ENCODE measurements at regions not wholly inside any gene's neighbourhood (a gene's known extent, or its start where the extent isn't known, plus 50 kb on each side); places are given as distances from the start of the nearest gene placed in this dataset.

DNA sequence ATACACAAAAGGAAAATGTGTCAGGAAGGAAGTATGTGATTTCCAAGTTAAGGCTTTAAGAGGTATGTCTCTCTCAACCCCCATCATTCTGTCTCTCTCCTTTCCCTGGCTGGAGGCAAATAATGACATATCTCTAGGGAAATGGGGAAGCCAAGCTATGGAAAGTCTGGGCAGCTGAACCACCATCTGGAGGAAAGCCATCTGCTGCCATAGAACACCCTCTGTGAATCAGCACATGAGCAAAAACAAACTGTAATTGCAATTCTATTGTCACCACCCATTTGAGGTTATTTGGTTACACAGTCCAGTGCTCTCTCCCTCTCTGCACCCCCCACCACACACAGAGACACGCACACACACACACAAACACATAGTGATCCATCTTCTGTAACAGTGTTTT, 766.2 kb downstream of the FLRT2 start:
- Histone ChIP-seq H4K20me1 (ENCODE audit: low read depth) (no peaks in the 10 kb centered on the region), H2AFZ (replicated peaks) (no peak overlapping the region), H3K36me3 (no peaks in the 10 kb centered on the region), H3K79me2 (ENCODE audit: low read depth) (no peaks in the 10 kb centered on the region), H3F3A (ENCODE audit: low read depth) (no peaks in the 10 kb centered on the region), H3K27ac (no peak overlapping the region), H3K27me3 (no peaks in the 10 kb centered on the region), H3K9me3 (ENCODE audit: low read depth) (no peaks in the 10 kb centered on the region), H3K9ac (no peak overlapping the region), H3K4me1 (no peaks in the 10 kb centered on the region), H3K4me3 (no peak overlapping the region), H3K4me2 (no peak overlapping the region)
- no peaks in the 10 kb centered on the region for H3K27me3 Mint-ChIP-seq (ENCODE audit: insufficient read depth, low read depth)
- TF ChIP-seq EZH2phosphoT487 (IDR thresholded peaks at IDR 0.05) (no peak), CTCF (IDR thresholded peaks at IDR 0.05) (no peak)
- H3K9me3 Mint-ChIP-seq: peaks cover 3% of the 10 kb centered on the region
- peaks cover 4% of the 10 kb centered on the region for H3K4me1 Mint-ChIP-seq
- no peak overlapping the region for H3K4me3 Mint-ChIP-seq
- H3K27ac Mint-ChIP-seq: no peak overlapping the region
- H3K36me3 Mint-ChIP-seq: no peaks in the 10 kb centered on the region
- DNase-seq (ENCODE audit: low spot score): no peak

DNA sequence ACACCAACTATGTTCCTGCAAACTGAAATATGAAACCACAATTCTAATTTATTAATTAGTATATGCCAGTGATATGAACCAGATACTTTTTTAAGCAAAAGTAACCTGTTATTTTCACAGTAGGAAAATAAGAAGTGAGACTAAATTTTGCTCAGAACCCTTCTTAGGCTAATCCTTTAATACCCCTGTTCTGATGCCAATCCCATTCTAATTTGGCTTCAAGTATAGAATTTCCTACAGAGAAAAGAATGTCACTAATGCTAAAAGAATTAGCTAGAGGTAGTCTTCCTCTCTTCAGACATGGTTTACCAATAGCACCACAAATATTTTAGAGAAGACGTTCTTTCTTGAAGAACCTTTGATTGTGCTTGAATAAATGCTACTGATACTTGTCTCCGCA, 758.4 kb downstream of the FLRT2 start:
- H3K9me3 Mint-ChIP-seq: no peaks in the 10 kb centered on the region
- Histone ChIP-seq H3K4me1 (peaks cover 7% of the 10 kb centered on the region), H3K4me3 (no peak overlapping the region), H2AFZ (replicated peaks) (no peak overlapping the region), H3K27me3 (no peaks in the 10 kb centered on the region), H4K20me1 (ENCODE audit: low read depth) (no peaks in the 10 kb centered on the region), H3K9me3 (ENCODE audit: low read depth) (no peaks in the 10 kb centered on the region), H3K27ac (no peak overlapping the region), H3K4me2 (no peak overlapping the region), H3F3A (ENCODE audit: low read depth) (no peaks in the 10 kb centered on the region), H3K9ac (no peak overlapping the region), H3K36me3 (no peaks in the 10 kb centered on the region), H3K79me2 (ENCODE audit: low read depth) (no peaks in the 10 kb centered on the region)
- no peak for TF ChIP-seq CTCF (IDR thresholded peaks at IDR 0.05)
- TF ChIP-seq EZH2 (IDR thresholded peaks at IDR 0.05): no peak
- TF ChIP-seq EZH2phosphoT487 (IDR thresholded peaks at IDR 0.05): no peak
- no peaks in the 10 kb centered on the region for H3K27me3 Mint-ChIP-seq (ENCODE audit: insufficient read depth, low read depth)
- DNase-seq (ENCODE audit: low spot score): no peak
- H3K4me3 Mint-ChIP-seq: no peak overlapping the region
- H3K27ac Mint-ChIP-seq: no peak overlapping the region
- H3K4me1 Mint-ChIP-seq: no peaks in the 10 kb centered on the region
- H3K36me3 Mint-ChIP-seq: no peaks in the 10 kb centered on the region

GRCh38 chr14:86279405-86279804, 749.5 kb downstream of the FLRT2 start:
- H3K36me3 Mint-ChIP-seq: no peaks in the 10 kb centered on the region
- H3K9me3 Mint-ChIP-seq: peaks cover 7% of the 10 kb centered on the region
- Histone ChIP-seq H4K20me1 (ENCODE audit: low read depth) (no peaks in the 10 kb centered on the region), H3K4me3 (no peak overlapping the region), H3K79me2 (ENCODE audit: low read depth) (no peaks in the 10 kb centered on the region), H3K9ac (no peak overlapping the region), H3K9me3 (ENCODE audit: low read depth) (no peaks in the 10 kb centered on the region), H3K4me2 (no peak overlapping the region), H3K27ac (no peak overlapping the region), H3K27me3 (no peaks in the 10 kb centered on the region), H3K36me3 (no peaks in the 10 kb centered on the region), H3F3A (ENCODE audit: low read depth) (no peaks in the 10 kb centered on the region), H2AFZ (replicated peaks) (no peak overlapping the region), H3K4me1 (no peaks in the 10 kb centered on the region)
- no peaks in the 10 kb centered on the region for H3K4me1 Mint-ChIP-seq
- H3K27ac Mint-ChIP-seq: no peak overlapping the region
- DNase-seq (ENCODE audit: low spot score): no peak
- TF ChIP-seq EZH2 (IDR thresholded peaks at IDR 0.05): no peak
- no peak for TF ChIP-seq EZH2phosphoT487 (IDR thresholded peaks at IDR 0.05)
- no peak for TF ChIP-seq CTCF (IDR thresholded peaks at IDR 0.05)
- no peaks in the 10 kb centered on the region for H3K27me3 Mint-ChIP-seq (ENCODE audit: insufficient read depth, low read depth)
- no peak overlapping the region for H3K4me3 Mint-ChIP-seq

DNA sequence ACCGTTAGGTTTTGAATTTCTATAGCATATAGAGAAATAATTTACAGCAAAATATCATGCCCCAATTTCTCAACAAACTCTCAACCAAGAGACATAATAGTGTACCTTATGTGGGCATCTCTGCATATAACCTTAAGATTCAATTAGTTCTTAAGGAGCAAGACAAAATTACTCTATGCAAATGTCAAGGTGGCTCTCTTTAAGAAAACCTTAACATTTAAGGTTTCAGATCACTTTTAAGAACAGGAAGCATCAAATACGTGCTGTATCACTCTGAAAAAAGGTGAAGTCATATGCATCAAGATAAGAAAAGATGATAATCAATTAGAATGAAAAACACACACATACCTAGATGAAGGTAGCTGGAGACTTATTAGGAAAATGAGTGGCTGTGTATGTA, 728.0 kb downstream of the FLRT2 start:
- no peaks in the 10 kb centered on the region for H3K27me3 ChIP-seq
- H3K36me3 ChIP-seq: no peaks in the 10 kb centered on the region
- H3K4me1 ChIP-seq: no peaks in the 10 kb centered on the region
- no peak overlapping the region for H3K4me2 ChIP-seq
- no peak overlapping the region for H3K4me3 ChIP-seq
- Mint-ChIP-seq H3K9me3 (no peaks in the 10 kb centered on the region), H3K4me3 (no peak overlapping the region), H3K27me3 (ENCODE audit: insufficient read depth, low read depth) (peaks cover 2% of the 10 kb centered on the region), H3K4me1 (no peaks in the 10 kb centered on the region), H3K27ac (no peak overlapping the region), H3K36me3 (no peaks in the 10 kb centered on the region)
- no peak overlapping the region for H3K27ac ChIP-seq
- H3K9me3 ChIP-seq (ENCODE audit: low read depth): no peaks in the 10 kb centered on the region
- no peaks in the 10 kb centered on the region for H4K20me1 ChIP-seq (ENCODE audit: low read depth)
- no peaks in the 10 kb centered on the region for H3F3A ChIP-seq (ENCODE audit: low read depth)
- no peak overlapping the region for H3K9ac ChIP-seq
- no peak for TF ChIP-seq EZH2phosphoT487 (IDR thresholded peaks at IDR 0.05)
- TF ChIP-seq CTCF (IDR thresholded peaks at IDR 0.05): no peak
- no peak for TF ChIP-seq EZH2 (IDR thresholded peaks at IDR 0.05)
- H2AFZ ChIP-seq (replicated peaks): no peak overlapping the region
- DNase-seq (ENCODE audit: low spot score): no peak
- no peaks in the 10 kb centered on the region for H3K79me2 ChIP-seq (ENCODE audit: low read depth)

All from neural progenitor cell (in vitro differentiated cells).